ENCODE measurements at regions not wholly inside any gene's neighbourhood (a gene's known extent, or its start where the extent isn't known, plus 50 kb on each side); places are given as distances from the start of the nearest gene placed in this dataset.

DNA sequence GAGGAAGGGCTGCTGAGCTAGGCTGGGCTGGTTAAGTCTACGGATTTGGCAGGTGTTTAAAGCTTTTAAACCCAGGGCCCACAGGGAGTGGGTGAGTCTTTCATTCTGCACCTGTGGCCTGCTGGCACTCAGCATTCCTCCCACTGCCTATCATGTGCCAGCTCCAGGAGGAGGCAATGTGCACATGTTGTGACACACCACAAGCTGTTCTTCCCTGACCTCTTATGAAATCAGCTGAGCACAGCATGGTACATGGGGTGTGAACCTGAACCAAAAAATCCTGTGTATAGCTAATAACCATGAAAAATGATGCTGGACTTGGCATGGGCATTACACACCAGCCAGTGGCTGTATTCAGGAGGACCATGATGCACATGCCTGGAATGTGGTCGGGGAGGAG, 297.9 kb upstream of the MMADHC start:
- no peaks in the 10 kb centered on the region for H3K36me3 ChIP-seq (ENCODE audit: insufficient read depth, low read length)
- H3K27me3 ChIP-seq (ENCODE audit: insufficient read depth, low read length, poor library complexity, severe bottlenecking) = peaks cover 18% of the 10 kb centered on the region
- H4K20me1 ChIP-seq (ENCODE audit: insufficient read depth, low read length, poor library complexity, severe bottlenecking) = no peaks in the 10 kb centered on the region
- H3K9me2 ChIP-seq (replicated peaks; ENCODE audit: low read depth, low read length) = no peaks in the 10 kb centered on the region
- no peaks in the 10 kb centered on the region for H3K9me3 ChIP-seq (ENCODE audit: insufficient read depth, low read depth, low read length)
- no peak overlapping the region for H3K4me2 ChIP-seq (ENCODE audit: low read depth, low read length, poor library complexity, severe bottlenecking)
- H2AFZ ChIP-seq (ENCODE audit: low read length) = no peak overlapping the region
- H3K79me2 ChIP-seq (ENCODE audit: insufficient read depth, low read length) = no peaks in the 10 kb centered on the region
- no peak overlapping the region for H3K4me3 ChIP-seq (ENCODE audit: low read length, poor library complexity, severe bottlenecking)
- TF ChIP-seq, protein P1, sequence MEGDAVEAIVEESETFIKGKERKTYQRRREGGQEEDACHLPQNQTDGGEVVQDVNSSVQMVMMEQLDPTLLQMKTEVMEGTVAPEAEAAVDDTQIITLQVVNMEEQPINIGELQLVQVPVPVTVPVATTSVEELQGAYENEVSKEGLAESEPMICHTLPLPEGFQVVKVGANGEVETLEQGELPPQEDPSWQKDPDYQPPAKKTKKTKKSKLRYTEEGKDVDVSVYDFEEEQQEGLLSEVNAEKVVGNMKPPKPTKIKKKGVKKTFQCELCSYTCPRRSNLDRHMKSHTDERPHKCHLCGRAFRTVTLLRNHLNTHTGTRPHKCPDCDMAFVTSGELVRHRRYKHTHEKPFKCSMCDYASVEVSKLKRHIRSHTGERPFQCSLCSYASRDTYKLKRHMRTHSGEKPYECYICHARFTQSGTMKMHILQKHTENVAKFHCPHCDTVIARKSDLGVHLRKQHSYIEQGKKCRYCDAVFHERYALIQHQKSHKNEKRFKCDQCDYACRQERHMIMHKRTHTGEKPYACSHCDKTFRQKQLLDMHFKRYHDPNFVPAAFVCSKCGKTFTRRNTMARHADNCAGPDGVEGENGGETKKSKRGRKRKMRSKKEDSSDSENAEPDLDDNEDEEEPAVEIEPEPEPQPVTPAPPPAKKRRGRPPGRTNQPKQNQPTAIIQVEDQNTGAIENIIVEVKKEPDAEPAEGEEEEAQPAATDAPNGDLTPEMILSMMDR (conservative IDR thresholded peaks at IDR 0.05; ENCODE audit: low read length) = no peak
- TF ChIP-seq EZH2phosphoT487 (IDR thresholded peaks at IDR 0.05; ENCODE audit: borderline replicate concordance) = no peak
- H3K4me1 ChIP-seq (ENCODE audit: insufficient read depth, low read length, poor library complexity, severe bottlenecking) = no peaks in the 10 kb centered on the region
- no peaks in the 10 kb centered on the region for H3F3A ChIP-seq (ENCODE audit: low read depth)
- H3K9ac ChIP-seq (ENCODE audit: low read depth, low read length, poor library complexity, severe bottlenecking) = no peak overlapping the region

DNA sequence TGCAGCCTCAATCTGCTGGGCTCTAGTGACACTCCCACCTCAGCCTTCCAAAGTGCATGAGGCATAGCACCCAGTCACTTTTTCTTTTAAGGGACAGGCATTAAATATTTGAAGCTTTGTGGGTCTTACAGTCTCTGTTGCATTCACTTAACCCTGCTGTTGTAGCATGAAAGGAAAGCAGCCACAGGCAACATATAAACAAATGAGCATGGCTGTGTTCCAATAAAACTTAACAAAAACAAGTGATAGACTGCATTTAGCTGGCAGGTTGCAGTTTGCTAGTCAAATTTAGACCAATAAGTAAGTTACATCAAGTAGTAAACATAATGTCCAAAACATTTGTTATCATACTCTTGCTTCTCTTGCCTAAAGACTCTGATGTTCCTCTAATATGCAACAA, 297.3 kb upstream of the MMADHC start:
- TF ChIP-seq, protein P1 (conservative IDR thresholded peaks at IDR 0.05; ENCODE audit: low read length) = no peak
- TF ChIP-seq EZH2phosphoT487 (IDR thresholded peaks at IDR 0.05; ENCODE audit: borderline replicate concordance) = no peak
- H3F3A ChIP-seq (ENCODE audit: low read depth) = no peaks in the 10 kb centered on the region
- peaks cover 14% of the 10 kb centered on the region for H3K27me3 ChIP-seq (ENCODE audit: insufficient read depth, low read length, poor library complexity, severe bottlenecking)
- no peaks in the 10 kb centered on the region for H3K4me1 ChIP-seq (ENCODE audit: insufficient read depth, low read length, poor library complexity, severe bottlenecking)
- no peak overlapping the region for H3K4me2 ChIP-seq (ENCODE audit: low read depth, low read length, poor library complexity, severe bottlenecking)
- no peaks in the 10 kb centered on the region for H4K20me1 ChIP-seq (ENCODE audit: insufficient read depth, low read length, poor library complexity, severe bottlenecking)
- no peaks in the 10 kb centered on the region for H3K9me3 ChIP-seq (ENCODE audit: insufficient read depth, low read depth, low read length)
- no peaks in the 10 kb centered on the region for H3K36me3 ChIP-seq (ENCODE audit: insufficient read depth, low read length)
- no peak overlapping the region for H3K4me3 ChIP-seq (ENCODE audit: low read length, poor library complexity, severe bottlenecking)
- H2AFZ ChIP-seq (ENCODE audit: low read length) = no peak overlapping the region
- H3K9ac ChIP-seq (ENCODE audit: low read depth, low read length, poor library complexity, severe bottlenecking) = no peak overlapping the region
- no peaks in the 10 kb centered on the region for H3K79me2 ChIP-seq (ENCODE audit: insufficient read depth, low read length)
- H3K9me2 ChIP-seq (replicated peaks; ENCODE audit: low read depth, low read length) = no peaks in the 10 kb centered on the region

DNA sequence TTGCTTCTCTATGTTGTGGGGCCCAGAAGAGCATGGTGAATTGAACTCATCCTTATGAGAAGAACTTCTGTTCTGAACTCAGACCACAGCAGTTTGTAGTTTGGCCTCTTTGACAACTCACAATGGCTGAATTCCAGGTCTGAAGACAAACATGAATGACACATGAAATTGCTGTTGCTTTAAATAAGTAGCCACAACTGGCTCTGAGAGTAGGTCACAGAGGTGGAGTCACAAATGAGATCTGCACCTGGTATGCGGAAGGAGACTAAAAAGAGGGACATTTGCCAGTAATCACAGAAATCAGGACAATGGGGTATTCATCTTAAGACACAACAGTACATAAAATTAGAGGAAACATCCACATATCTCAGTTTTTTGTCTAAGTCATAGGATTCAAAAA, 290.3 kb upstream of the MMADHC start:
- Histone ChIP-seq H3F3A (ENCODE audit: low read depth) (no peaks in the 10 kb centered on the region), H2AFZ (ENCODE audit: low read length) (no peak overlapping the region), H3K36me3 (ENCODE audit: insufficient read depth, low read length) (no peaks in the 10 kb centered on the region), H3K9me2 (replicated peaks; ENCODE audit: low read depth, low read length) (no peaks in the 10 kb centered on the region), H3K4me3 (ENCODE audit: low read length, poor library complexity, severe bottlenecking) (no peak overlapping the region), H3K79me2 (ENCODE audit: insufficient read depth, low read length) (no peaks in the 10 kb centered on the region), H3K4me1 (ENCODE audit: insufficient read depth, low read length, poor library complexity, severe bottlenecking) (no peaks in the 10 kb centered on the region), H3K9me3 (ENCODE audit: insufficient read depth, low read depth, low read length) (no peaks in the 10 kb centered on the region), H3K9ac (ENCODE audit: low read depth, low read length, poor library complexity, severe bottlenecking) (no peak overlapping the region), H3K27me3 (ENCODE audit: insufficient read depth, low read length, poor library complexity, severe bottlenecking) (no peaks in the 10 kb centered on the region), H3K4me2 (ENCODE audit: low read depth, low read length, poor library complexity, severe bottlenecking) (no peak overlapping the region), H4K20me1 (ENCODE audit: insufficient read depth, low read length, poor library complexity, severe bottlenecking) (no peaks in the 10 kb centered on the region)
- TF ChIP-seq, protein P1 (conservative IDR thresholded peaks at IDR 0.05; ENCODE audit: low read length) = no peak
- TF ChIP-seq EZH2phosphoT487 (IDR thresholded peaks at IDR 0.05; ENCODE audit: borderline replicate concordance) = no peak

All from Loucy (cell line).